GM13976 (cell line): ENCODE measurements at regions not wholly inside any gene's neighbourhood (a gene's known extent, or its start where the extent isn't known, plus 50 kb on each side); places are given as distances from the start of the nearest gene placed in this dataset.

Experiments used
- DNase-seq: peaks from one replicate; pipeline ENCODE4 v3.0.0; 2012; ENCODE audit warnings: low spot score
- in situ Hi-C: fragments of 300-500 bp; cut with MboI; formaldehyde crosslinking; loops from one replicate; pipeline ENCODE4 v1.12.0; 2022; ENCODE audit warnings: low sequenced_read_pairs, mixed read lengths, inconsistent platforms; ENCODE audit not compliant: unreplicated experiment
- TF ChIP-seq, protein P1 (sequence below): IDR thresholded peaks from 2 replicates; pipeline ENCODE4 v1.5.1; 2012; ENCODE audit warnings: borderline replicate concordance, mild to moderate bottlenecking; ENCODE audit not compliant: insufficient read depth; ENCODE audit errors: extremely low read depth, missing control alignments, control extremely low read depth

DNA sequence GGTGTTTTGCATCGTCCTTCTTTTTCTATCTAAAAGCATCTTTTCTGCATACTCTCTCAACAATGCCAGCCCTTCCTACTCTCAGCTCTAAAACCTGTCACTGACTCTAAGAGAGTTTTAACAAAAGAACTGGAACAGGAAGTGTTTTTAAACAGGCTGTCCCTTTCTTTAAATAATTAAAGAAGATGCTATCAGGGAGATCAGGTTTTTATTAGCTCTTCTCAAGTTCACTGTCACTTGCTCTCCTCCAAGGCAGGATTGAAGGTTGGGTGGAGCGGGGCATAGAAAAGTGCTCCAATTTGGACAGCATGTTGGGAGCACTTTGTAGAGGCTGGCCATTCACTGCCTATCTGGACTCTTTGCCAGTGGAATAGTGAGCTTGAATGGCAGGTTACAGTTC lies 56.4 kb upstream of the BARX2 start:
- DNase-seq = no peak
- TF ChIP-seq, protein P1, sequence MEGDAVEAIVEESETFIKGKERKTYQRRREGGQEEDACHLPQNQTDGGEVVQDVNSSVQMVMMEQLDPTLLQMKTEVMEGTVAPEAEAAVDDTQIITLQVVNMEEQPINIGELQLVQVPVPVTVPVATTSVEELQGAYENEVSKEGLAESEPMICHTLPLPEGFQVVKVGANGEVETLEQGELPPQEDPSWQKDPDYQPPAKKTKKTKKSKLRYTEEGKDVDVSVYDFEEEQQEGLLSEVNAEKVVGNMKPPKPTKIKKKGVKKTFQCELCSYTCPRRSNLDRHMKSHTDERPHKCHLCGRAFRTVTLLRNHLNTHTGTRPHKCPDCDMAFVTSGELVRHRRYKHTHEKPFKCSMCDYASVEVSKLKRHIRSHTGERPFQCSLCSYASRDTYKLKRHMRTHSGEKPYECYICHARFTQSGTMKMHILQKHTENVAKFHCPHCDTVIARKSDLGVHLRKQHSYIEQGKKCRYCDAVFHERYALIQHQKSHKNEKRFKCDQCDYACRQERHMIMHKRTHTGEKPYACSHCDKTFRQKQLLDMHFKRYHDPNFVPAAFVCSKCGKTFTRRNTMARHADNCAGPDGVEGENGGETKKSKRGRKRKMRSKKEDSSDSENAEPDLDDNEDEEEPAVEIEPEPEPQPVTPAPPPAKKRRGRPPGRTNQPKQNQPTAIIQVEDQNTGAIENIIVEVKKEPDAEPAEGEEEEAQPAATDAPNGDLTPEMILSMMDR = no peak
- in situ Hi-C loops = loop anchor here (25.0 kb wide), 1 partner anchor 207 kb away; no protein-coding TSS in a partner anchor

DNA sequence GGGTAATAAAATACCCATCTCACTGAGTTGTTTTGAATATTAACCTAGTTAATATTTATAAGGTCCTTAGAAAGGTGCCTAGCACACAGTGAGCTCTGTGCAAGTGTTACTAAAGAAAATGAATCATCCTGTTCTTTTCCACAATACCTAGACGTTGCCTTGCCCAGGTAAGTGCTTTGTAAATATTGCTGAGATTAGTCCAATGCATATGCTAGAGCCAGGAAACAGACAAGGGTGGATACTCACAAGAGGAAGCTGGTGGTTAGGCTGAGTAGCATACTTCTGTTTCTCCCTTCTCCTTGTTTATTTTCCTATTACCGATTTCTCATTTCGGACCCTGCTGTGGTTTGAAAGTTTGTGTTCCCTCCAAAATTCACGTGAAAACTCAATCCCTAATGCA lies 58.1 kb upstream of the BARX2 start:
- no peak for DNase-seq
- TF ChIP-seq, protein P1 = no peak
- in situ Hi-C loops = loop anchor here (25.0 kb wide), 1 partner anchor 205 kb away; no protein-coding TSS in a partner anchor

DNA sequence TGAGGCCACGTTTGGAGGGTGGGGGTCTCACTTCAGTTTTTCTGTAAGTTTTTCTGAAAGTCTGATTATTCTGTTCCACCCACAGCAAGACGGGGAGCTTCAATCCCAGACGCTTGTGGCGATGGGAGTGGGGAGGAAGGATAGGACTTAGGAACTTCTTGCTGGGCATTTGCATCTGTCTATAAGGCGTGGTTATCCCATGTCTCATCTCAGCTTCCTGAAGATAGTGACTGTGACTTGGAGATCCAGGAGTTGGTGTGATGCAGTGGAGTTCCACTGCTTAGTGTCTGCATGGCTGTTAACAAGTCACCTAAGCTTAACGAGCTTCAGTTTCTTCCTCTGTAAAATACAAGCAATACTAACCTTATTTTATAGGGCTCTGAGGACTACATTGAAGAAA lies 58.9 kb upstream of the BARX2 start:
- TF ChIP-seq, protein P1 = no peak
- in situ Hi-C loops = loop anchor here (25.0 kb wide), 1 partner anchor 204 kb away; no protein-coding TSS in a partner anchor
- no peak for DNase-seq

DNA sequence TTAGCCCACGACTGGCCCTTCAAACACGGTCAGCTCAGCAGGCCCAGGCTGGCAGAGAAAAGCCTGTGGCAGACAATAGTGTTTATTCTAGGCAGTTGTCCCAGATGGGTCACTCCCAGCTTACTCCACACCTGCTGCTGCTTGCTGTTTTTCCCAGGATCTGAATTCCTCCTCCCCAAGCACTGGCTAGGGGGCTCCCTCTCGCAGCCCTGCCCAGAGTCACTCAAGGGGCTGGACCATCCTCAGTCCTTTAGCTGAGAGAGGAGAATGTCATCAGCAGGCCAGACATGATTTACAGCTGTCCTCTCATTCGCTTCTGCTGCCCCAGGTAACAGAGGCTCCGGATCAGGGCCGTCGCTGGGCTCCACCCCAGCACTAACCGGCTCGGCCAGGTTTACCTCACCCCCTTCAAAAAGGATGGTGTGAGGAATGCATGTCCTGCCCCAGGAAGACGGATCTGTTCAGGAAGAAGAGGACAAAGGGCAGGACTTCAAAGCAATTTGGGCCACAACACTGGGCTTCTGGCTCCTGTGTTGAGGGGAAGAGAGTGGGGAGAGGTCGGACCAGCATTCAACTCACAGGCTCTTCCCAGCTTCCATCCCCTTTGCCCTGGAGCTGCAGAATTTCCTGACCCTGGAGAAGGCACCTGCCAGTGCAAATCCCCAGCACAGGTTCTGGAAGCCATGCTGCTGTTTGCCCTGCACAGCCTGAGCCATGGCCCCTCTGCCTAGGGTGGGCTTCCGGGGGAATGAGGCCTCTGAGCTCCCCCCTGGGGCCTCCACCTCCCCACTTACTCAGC lies 59.7 kb upstream of the BARX2 start:
- TF ChIP-seq, protein P1 = no peak
- in situ Hi-C loops = loop anchor here (25.0 kb wide), 1 partner anchor 204 kb away; no protein-coding TSS in a partner anchor
- DNase-seq = no peak

DNA sequence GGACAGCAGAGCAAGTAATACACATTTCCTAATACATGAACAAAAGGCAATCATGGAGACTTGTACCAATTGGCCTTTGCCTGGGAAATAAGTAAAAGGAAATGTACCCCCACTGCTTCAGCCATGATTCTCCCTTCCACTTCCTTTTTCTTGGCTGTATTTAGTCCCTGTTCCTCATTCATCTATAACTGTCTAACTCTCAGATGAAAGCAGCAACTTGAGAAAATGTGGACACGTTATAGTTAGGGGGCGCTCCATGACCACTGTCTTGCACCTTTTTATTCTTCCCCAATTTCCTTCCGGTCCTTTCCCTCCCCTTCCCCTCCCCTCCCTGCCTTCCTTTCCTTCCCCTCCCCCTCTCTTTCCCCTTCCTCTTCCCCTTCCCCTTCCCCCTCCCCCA lies 61.3 kb upstream of the BARX2 start:
- no peak for DNase-seq
- in situ Hi-C loops = loop anchor here (25.0 kb wide), 1 partner anchor 202 kb away; no protein-coding TSS in a partner anchor

DNA sequence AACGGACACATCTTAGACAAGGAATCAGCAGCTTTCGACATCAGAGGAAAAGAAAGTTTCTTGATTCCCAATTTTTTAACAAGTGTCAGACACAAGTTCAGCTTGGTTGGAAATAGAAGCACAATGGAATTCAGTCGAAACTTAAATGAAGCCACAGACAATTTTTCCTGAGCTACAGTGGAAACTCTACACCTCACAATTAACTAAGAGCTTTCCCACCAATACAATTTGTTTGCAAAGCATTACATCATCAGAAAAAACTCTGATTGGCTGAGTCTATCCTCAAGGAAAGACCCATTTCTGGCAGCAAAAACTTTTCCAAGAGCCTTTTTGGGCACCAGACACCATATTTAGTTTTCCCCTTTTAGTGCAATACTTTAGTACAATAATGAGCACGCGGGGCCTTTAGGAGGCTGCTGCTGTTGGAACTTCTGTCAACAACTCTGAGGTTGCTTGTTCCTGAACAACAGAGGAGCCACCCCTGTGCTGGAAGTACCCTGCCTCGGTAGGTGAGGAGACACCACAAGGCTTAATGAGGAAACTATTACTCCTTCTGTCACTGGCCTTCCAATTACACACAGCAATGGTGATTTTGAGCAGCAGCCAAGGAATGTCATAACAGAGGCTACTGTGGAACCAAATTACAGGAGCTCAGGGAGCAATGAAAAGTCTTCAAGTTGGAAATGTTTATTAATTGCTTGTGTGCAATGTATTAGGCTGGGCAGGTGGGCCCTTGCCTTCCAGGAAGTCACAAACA lies 61.9 kb upstream of the BARX2 start:
- no peak for DNase-seq
- TF ChIP-seq, protein P1 = no peak

More for the DNA sequence above, 61.3 kb upstream of the BARX2 start:
- TF ChIP-seq, protein P1 = no peak

More for the DNA sequence above, 61.9 kb upstream of the BARX2 start:
- in situ Hi-C loops = loop anchor here (25.0 kb wide), 1 partner anchor 201 kb away; no protein-coding TSS in a partner anchor
